ENCODE measurements at regions not wholly inside any gene's neighbourhood (a gene's known extent, or its start where the extent isn't known, plus 50 kb on each side); places are given as distances from the start of the nearest gene placed in this dataset.

DNA sequence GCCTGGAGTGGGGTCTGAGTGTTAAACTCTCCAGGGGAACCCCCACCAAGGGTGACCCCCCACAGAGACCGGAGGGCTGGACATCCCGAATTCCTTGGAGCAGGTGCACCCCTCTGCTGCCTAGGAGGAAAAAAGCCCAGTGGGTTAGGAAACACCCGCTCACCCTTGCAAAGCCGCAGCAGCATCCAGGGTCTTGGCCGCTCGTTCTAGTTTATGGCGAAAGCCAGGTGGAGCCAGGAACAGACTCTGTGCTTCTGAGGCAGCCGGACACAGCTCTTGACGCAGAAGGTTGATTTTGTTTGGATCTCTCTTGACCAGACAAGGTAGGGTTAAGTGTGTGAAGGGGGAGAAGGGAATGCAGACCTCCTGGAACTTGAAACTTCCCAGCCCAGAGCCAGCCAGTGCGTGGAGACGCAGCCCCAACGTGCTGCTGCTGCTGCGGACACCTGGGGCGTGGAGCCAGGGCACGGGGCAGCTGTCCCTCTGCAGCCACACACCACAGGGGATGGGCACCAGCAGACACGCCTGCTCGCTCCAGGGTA, 154.5 kb downstream of the LAT start:
- TF ChIP-seq GTF2F1 (IDR thresholded peaks at IDR 0.05; ENCODE audit: low read length) (no peak), MAX (IDR thresholded peaks at IDR 0.05) (no peak)

All from HepG2 (cell line).